GM12892 (cell line): ENCODE measurements at regions not wholly inside any gene's neighbourhood (a gene's known extent, or its start where the extent isn't known, plus 50 kb on each side); places are given as distances from the start of the nearest gene placed in this dataset.

Experiments
- POLR2A ChIP-seq: IDR thresholded peaks from 2 replicates; pipeline ENCODE4 v1.6.1; 2011; ENCODE audit warnings: low read depth, low read length, control low read depth
- POLR2AphosphoS5 ChIP-seq: IDR thresholded peaks from 2 replicates; pipeline ENCODE4 v1.6.1; 2011; ENCODE audit warnings: low read depth, low read length, control low read depth

DNA sequence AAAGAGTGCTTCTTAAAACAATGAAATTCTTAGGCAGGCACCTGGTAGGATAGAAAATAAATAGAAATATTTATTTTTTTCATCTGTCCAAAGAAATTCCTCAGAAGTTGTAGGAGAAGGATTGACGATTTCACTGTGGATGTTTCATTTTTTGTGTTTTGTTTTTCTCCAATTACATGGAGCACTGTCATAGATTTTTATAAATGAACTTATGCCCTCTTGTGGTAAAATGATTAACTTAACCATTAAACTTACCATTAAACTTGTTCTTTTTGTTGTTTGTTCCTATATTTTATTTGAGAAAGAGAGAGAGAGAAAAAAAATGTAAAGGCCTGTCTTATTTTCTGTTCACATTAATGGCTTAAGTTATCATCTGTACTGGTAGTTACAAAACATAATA is 339.2 kb downstream of the PRR16 start:
- no peak for TF ChIP-seq POLR2AphosphoS5
- no peak for TF ChIP-seq POLR2A
